Epidermal melanocyte (primary cell): ENCODE measurements at regions not wholly inside any gene's neighbourhood (a gene's known extent, or its start where the extent isn't known, plus 50 kb on each side); places are given as distances from the start of the nearest gene placed in this dataset.

ENCODE experiments used
- DNase-seq: peaks from one replicate; pipeline ENCODE4 v3.0.0; 2011; ENCODE audit warnings: low spot score; ENCODE audit not compliant: insufficient read length

GRCh38 chr12:107225635-107226034 lies 132.3 kb upstream of the CRY1 start:
- DNase-seq, result no peak

DNA sequence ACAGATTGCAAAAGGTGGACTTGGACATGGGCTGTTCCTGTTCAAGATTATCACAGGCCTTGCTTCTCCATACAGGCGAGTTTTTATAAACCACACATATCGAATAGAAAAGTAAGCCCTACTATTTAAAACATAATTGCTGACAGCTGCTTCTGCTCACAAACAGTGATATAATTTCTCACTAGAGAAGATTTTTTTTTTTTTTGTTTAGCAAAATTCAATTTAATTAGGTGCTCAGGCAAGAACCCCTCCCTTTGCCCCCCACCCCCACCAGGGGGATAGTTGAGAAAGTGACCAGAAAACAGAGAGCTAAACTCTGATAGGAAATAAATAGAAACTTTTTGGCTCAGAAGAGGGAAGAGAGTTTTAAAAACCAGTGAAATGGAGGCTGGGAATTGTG lies 132.8 kb upstream of the CRY1 start:
- DNase-seq, result no peak

- DNase-seq, result no peak
Measured at GRCh38 chr12:107228076-107228475, 134.7 kb upstream of the CRY1 start.

GRCh38 chr12:107229827-107230226 lies 136.5 kb upstream of the CRY1 start:
- no peak for DNase-seq

DNA sequence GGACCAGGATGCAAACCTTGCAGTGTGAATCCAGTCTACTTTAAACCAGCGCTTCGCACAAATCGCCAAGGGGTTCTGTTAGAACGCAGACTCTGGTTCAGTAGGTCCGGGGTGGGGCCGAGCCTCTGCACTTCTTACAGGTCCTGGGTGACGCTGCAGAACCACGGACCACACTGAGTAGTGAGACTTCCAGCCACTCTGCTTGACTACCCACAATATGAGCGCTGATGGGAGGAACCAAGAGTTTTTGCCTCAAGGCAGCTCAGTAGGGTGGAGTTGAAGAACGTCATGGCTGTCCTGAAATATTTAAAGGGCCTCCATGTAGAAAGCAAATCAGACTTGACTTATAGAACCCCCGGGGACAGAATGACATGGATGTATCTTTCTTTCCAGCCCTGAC lies 138.0 kb upstream of the CRY1 start:
- no peak for DNase-seq

DNA sequence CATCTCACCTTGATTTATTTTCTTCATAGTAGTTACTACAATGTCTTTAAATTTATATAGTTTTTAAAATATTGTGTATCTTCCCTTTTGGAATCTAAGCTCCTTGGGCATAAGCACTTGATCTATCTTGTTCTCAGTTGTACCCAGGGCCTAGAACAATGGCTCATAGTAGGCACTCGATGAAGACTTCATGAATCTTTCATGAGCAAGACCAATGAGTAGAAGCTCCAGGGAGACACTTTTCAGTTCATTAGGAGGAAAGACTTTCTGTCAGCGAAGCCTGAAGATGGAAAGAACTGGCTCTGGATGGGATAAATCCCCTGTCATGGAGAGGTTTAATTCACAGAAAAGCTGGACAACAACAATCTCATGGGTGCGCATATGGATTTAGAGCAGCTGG lies 140.2 kb upstream of the CRY1 start:
- DNase-seq, result no peak

GRCh38 chr12:107235600-107235999 lies 142.3 kb upstream of the CRY1 start:
- DNase-seq, result no peak

DNA sequence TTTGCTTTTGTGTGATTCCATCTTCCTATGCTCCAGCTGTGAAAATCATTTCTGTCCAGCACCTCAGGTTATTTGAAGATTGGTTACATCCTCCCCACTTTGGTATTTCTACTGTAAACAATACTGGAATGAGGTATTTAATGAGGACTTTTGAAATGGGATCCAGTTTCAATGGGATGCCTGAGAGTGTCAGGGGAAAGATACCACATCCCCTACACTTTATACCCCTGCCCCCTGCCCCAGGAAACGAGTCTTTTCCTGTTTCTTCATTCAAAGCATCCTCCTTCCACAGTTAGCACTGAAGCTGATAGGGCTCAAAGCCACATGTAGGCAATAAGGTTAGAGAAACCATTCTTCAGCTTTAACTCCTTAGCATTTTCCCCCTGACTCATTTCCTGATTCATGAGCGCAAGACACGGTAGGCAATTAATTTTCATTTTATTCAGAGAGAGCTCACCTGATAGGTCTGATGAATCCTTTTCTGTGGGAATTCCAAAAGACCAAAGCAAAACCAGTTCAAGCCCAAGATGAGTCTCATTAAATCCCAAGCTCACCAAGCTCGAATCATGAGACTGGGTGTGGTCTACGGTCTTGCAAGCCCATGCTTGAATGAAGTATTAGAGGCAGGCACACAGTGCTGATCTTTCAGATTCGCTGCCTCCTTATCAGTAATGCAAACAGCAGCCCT lies 143.6 kb upstream of the CRY1 start:
- DNase-seq, result no peak

DNA sequence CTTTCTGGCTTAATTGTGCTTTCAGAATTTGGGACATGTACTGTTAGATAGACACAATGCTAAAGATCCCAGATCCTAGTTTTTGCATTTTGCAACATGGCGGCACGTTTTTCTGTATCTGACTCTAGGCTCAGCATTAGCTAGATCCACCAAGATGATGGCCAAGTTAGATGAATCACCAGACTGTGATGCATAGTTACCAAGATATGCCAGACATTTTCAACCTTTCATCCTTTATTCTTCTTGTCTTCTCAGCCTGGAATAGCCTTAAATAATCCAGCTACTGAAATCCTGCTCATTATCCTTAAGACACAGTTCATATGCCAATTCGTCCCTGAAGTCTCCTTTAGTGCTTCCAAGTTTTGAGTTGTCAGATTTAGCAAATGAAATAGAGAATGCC lies 144.9 kb upstream of the CRY1 start:
- DNase-seq, result no peak

GRCh38 chr12:107241411-107241810 lies 148.1 kb upstream of the CRY1 start:
- no peak for DNase-seq

- DNase-seq, result no peak
Measured at GRCh38 chr12:107242189-107242588, 148.8 kb upstream of the CRY1 start.

DNA sequence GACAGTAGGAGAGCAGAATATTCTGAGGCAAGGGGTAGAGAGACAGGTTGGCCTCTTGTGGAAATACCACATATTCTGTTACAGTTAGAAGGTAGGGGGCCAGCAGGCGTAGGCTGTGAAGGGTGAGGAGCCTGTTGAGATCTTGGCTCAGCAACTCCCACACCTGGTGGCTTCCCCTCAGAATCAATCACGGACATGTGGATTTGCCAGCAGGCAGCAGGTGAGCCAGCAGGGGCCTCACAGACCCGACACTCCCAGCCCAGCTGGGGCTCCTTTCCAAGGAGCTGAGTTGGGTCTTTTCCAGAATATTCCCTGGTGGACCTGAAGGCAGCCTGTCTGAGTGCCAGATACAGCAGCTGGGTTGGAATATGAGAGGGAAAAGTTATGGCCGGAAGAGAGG lies 150.0 kb upstream of the CRY1 start:
- DNase-seq, result no peak

DNA sequence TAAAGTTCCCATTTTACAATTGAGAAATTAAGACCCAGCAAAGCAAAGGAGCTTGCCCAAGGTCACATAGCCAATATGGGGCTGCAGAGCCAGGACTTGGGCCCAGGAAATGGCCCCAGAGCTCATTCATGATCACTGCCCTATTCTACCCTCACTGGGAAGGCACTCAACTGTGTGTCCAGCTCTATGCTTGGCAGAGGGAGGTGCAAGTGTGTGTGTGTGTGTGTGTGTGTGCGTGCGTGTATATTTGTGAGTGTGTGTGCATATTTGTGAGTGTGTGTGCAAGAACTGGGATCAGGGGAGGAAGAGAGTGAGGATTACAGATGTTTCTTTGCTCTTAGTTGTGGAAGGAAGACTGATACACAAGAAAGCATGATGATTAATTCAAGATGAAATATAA lies 151.2 kb upstream of the CRY1 start:
- DNase-seq, result no peak

DNA sequence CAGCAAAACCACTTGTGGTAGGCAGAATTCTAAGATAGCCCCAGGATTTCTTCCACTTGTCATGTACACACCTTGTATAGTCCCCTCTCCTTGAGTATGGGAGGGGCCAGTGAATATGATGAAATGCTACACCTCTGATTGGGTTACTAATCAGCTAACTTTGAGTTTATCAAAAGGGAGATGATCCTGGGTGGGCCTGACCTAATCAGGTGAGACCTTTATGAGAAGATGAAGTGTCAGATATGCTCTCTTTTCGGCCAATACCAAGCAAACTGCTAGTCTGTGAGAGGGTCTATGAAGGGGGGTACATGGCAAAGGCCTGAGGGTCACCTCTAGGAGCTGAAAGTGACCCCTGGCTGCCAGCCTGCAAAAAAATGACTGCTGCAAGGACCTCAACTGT lies 154.3 kb upstream of the CRY1 start:
- no peak for DNase-seq

- no peak for DNase-seq
Measured at GRCh38 chr12:107248187-107248586, 154.8 kb upstream of the CRY1 start.

DNA sequence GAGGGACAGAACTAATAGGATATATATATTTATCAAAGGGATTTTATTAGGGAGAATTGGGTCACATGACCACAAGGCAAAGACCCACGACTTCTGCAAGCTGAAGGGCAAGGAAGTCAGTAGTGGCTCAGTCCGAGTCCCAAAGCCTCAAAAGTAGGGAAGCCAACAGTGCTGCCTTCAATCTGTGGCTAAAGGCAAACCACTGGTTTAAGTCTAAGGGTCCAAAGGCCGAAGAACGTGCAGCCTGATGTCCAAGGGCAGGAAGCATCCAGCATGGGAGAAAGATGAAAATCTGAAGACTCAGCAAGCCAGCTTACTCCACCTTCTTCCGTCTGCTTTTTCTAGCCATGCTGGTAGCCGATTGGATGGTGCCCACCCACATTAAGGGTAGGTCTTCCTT lies 157.9 kb upstream of the CRY1 start:
- no peak for DNase-seq

- DNase-seq, result no peak
Measured at GRCh38 chr12:107253361-107253760, 160.0 kb upstream of the CRY1 start.

- DNase-seq, result no peak
Measured at GRCh38 chr12:107254258-107254856, 161.0 kb upstream of the CRY1 start.

DNA sequence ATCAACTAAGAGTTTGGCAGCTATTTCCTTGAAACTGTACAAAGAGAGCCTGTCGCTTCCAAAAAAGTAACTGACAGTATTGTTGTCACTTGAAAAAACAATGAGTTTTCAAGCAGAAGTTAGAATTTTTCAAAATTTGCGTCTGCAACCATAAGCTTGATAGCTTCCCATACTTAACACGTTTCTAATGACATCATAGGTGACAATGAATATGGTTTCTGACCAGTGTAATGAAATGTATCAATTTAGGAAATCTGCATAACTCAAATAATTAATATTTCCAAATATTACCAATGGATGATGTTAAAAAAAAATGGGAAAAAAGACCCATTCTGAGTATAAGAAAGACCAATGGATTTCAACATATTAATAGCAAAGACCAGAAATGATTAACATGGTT lies 165.4 kb upstream of the CRY1 start:
- DNase-seq, result no peak

- DNase-seq, result no peak
Measured at GRCh38 chr12:107263980-107264379, 170.6 kb upstream of the CRY1 start.

DNA sequence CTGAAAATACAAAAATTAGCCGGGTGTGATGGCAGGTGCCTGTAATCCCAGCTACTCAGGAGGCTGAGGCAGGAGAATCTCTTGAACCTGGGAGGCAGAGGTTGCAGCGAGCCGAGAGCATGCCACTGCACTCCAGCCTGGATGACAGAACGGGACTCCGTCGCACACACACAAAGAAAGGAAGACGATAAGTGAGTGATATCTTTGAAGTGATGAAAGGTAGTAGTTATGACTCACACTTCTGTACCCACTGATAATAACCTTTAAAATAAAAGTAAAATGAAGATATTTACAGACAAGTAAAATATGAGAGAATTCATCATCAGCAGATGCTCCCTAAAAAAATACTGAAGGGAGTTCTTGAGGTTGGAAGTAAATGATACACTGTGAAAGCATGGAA lies 171.3 kb upstream of the CRY1 start:
- DNase-seq, result no peak

DNA sequence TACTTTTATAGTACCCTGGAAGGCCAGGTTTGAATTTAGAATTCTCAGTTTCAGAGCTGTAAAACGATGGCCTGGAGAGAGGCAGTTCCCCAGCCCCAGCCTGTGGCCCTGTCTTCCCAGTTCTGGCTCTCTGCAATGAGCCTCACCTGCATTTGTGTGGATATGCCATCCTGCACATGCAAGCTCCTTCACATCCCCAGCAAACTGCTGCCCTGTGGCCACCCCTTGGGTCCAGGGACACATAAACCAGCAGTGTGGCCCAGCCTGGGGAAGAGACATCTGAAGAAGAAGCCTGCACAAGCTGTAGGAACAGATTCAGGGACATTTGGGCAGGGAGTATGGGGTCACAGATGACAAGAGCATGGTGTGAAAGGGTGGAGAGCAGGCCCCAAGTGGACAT lies 174.3 kb upstream of the CRY1 start:
- DNase-seq, result no peak

DNA sequence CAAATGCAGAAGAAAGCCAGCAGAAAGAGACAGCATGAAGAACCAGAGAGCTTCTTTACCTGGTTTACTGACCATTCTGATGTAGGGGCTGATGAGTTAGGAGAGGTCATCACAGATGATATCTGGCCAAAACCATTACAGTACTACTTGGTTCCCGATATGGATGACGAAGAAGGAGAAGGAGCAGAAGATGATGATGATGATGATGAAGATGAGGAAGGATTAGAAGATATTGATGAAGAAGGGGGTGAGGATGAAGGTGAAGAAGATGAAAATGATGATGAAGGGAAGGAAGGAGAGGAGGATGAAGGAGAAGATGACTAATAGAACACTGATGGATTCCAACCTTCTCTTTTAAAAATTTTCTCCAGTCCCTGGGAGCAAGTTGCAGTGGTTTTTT lies 178.2 kb upstream of the CRY1 start:
- no peak for DNase-seq

DNA sequence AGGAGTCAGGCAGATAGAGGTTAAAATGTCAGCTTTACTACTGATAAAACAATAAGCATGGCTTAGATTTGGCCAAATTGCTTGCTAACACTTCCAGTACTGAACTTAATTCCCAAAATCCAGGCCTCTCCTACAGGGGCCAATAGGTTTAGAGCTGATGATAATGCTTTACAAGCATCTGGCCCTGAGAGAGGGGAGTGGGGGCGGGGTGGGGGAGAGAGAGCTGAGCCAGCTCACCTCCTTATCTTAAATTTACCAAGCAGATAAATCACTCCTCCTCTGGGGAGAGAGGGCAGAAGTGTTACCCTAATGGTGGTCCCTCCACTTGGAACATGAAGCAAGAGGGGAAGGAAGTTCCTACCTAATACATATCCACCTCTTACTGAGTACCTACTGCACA lies 182.2 kb upstream of the CRY1 start:
- DNase-seq, result no peak
